ENCODE measurements at regions not wholly inside any gene's neighbourhood (a gene's known extent, or its start where the extent isn't known, plus 50 kb on each side); places are given as distances from the start of the nearest gene placed in this dataset.

DNA sequence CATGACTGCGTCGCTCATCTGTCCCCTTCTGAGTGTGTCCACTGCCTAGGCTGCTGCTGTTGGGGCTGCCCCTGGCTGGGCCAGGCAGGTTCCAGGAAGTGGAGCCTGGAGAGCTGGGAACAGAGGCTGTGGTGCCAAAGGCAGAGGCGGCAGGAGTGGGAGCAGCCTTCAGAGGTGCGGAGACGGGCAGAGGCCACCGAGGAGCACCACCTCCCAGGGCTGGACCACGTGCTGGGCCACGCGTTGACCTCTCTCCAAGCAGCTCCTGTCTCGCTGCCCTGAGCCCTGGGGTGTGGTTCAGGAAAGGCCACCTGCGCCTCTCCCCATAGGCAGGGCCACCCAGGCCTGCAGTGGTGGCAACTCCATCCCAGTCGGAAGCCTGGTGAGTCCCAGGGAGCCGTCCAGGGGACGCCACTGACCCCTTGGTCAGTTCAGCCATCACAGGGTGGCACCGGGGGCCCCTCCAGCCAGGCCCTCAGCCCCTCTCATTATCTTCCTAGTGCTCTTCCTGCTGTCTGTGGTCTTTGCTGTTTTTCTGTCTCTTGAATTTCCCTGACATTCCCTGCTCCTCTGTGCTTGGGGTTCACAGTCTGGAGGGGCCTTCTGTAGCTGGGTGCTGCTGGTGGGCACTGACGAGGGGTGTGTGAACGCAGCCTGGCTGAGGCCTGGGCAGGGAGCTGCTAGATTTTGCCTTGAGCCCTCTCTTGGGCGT lies 122.8 kb upstream of the HS6ST1 start:
- Histone ChIP-seq H3K27ac (peak overlapping the region in 1 of 4 donors; percentile 50), H3K4me3 (no peak overlapping the region), H3K4me1 (peaks cover 0 to 3% (median 0%) of the 10 kb centered on the region in 4 donors), H3K36me3 (no peaks in the 10 kb centered on the region), H3K27me3 (no peaks in the 10 kb centered on the region), H3K9me3 (no peaks in the 10 kb centered on the region)
- no peak for TF ChIP-seq POLR2A (IDR thresholded peaks at IDR 0.05)
- no peak for TF ChIP-seq CTCF (IDR thresholded peaks at IDR 0.05)
- DNase-seq = peak in 1 of 3 donors; percentile 39

DNA sequence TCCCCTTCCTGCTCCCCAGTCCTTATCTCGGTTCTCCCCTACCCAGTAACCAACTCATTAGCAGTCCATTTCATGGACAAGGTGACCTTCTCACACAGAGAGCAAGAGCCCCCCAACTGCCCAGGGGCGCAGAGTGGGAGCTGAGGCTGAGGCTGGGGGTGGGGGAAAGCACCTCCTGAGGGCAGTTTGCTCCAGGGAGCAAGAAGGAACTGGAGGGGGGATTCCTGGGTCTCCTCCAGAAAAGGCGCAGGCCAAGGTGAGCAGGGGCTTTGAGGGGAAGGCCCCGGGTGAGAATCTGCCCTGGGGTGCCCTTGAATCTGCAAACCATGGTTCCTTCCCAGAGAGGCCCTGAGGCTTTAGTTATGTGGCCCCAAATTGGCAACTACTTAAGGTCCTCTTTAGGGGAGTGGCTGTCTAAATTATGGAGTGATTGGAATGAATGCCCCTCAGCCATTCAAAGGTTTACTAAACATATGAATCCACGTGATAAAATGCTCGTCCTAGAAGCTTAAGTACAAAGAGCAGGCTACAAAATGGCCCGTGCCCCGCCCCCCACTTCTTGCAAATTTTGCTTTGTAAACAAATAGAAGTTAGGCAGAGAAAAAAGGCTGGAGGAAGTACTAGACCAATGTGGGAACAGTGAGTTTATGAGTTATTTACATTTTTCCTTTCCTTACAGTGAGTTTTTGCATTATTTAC lies 123.5 kb upstream of the HS6ST1 start:
- no peak for TF ChIP-seq CTCF (IDR thresholded peaks at IDR 0.05)
- no peak for TF ChIP-seq POLR2A (IDR thresholded peaks at IDR 0.05)
- DNase-seq = peak in 2 of 3 donors; percentile 39 to 59
- H3K4me3 ChIP-seq = no peak overlapping the region
- H3K4me1 ChIP-seq = peaks cover 0 to 3% (median 0%) of the 10 kb centered on the region in 4 donors
- H3K27me3 ChIP-seq = no peaks in the 10 kb centered on the region
- H3K27ac ChIP-seq = peak overlapping the region in 3 of 4 donors; percentile 31 to 50 (median 47)
- no peaks in the 10 kb centered on the region for H3K36me3 ChIP-seq
- H3K9me3 ChIP-seq = no peaks in the 10 kb centered on the region

DNA sequence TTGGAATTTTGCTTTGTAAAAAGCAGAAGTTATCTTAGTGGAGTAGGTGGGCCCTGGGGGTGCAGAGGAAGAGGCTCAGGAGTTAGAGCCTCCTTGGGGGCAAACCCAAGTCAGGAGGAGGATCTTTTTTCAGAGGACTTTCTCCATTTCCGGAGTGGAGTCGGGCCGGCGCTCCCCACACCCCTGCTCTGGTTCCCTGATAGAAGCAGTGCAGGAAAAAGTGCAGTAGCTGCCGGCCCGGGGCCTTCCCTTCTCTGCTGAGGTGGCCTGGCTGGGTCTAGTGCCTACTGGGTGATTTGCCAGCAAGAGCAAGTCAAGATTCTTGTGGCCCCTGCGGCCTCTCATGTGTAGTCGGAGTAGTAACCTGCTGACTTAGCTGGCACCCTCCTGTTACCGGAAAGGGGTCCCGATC lies 124.2 kb upstream of the HS6ST1 start:
- Histone ChIP-seq H3K4me3 (no peak overlapping the region), H3K27me3 (no peaks in the 10 kb centered on the region), H3K9me3 (no peaks in the 10 kb centered on the region), H3K27ac (peak overlapping the region in 2 of 4 donors; percentile 47 to 50), H3K4me1 (peaks cover 0 to 3% (median 0%) of the 10 kb centered on the region in 4 donors), H3K36me3 (no peaks in the 10 kb centered on the region)
- DNase-seq = peak in 2 of 3 donors; percentile 37 to 45
- no peak for TF ChIP-seq CTCF (IDR thresholded peaks at IDR 0.05)
- TF ChIP-seq POLR2A (IDR thresholded peaks at IDR 0.05) = no peak

GRCh38 chr2:128444121-128444771 lies 125.6 kb upstream of the HS6ST1 start:
- H3K27ac ChIP-seq = peak overlapping the region in 1 of 4 donors; percentile 2
- TF ChIP-seq POLR2A (IDR thresholded peaks at IDR 0.05) (no peak), CTCF (IDR thresholded peaks at IDR 0.05) (no peak)
- DNase-seq = peak in 2 of 3 donors; percentile 26 to 38

GRCh38 chr2:128444816-128445522 lies 126.3 kb upstream of the HS6ST1 start:
- DNase-seq = peak in 2 of 3 donors; percentile 14 to 20
- Histone ChIP-seq H3K27me3 (no peaks in the 10 kb centered on the region), H3K4me3 (no peak overlapping the region), H3K27ac (peak overlapping the region in 1 of 4 donors; percentile 12), H3K9me3 (no peaks in the 10 kb centered on the region), H3K4me1 (peaks cover 0 to 3% (median 0%) of the 10 kb centered on the region in 4 donors), H3K36me3 (no peaks in the 10 kb centered on the region)
- TF ChIP-seq CTCF (IDR thresholded peaks at IDR 0.05) (no peak), POLR2A (IDR thresholded peaks at IDR 0.05) (no peak)

More at GRCh38 chr2:128444121-128444771, 125.6 kb upstream of the HS6ST1 start:
- Histone ChIP-seq H3K4me1 (peaks cover 0 to 3% (median 0%) of the 10 kb centered on the region in 4 donors), H3K27me3 (no peaks in the 10 kb centered on the region), H3K4me3 (no peak overlapping the region), H3K9me3 (no peaks in the 10 kb centered on the region), H3K36me3 (no peaks in the 10 kb centered on the region)

Measured in Peyer's patch (tissue), 4 donors.